Activated gamma-delta T cell treated with anti-CD3 and anti-CD28 coated beads, Interleukin-2, amount 50 U/mL, for 16 hours (primary cell): ENCODE measurements at regions not wholly inside any gene's neighbourhood (a gene's known extent, or its start where the extent isn't known, plus 50 kb on each side); places are given as distances from the start of the nearest gene placed in this dataset.

Source experiments
- DNase-seq: peaks from one replicate; pipeline ENCODE4 v3.0.0-alpha.2; 2020; ENCODE audit warnings: low read depth

- DNase-seq = no peak
Measured at GRCh38 chr3:193780810-193781478, 187.9 kb downstream of the OPA1 start.

GRCh38 chr3:193782276-193782647, 189.3 kb downstream of the OPA1 start:
- no peak for DNase-seq

- DNase-seq = no peak
Measured at GRCh38 chr3:193782747-193783146, 189.7 kb downstream of the OPA1 start.

GRCh38 chr3:193783166-193783896, 190.3 kb downstream of the OPA1 start:
- no peak for DNase-seq

GRCh38 chr3:193784822-193785221, 191.8 kb downstream of the OPA1 start:
- no peak for DNase-seq

- no peak for DNase-seq
Measured at GRCh38 chr3:193787496-193787870, 194.5 kb downstream of the OPA1 start.

GRCh38 chr3:193788189-193788991, 195.4 kb downstream of the OPA1 start:
- DNase-seq = no peak

GRCh38 chr3:193789455-193789854, 196.4 kb downstream of the OPA1 start:
- no peak for DNase-seq

- no peak for DNase-seq
Measured at GRCh38 chr3:193790086-193790990, 197.3 kb downstream of the OPA1 start.

- no peak for DNase-seq
Measured at GRCh38 chr3:193791041-193792032, 198.3 kb downstream of the OPA1 start.

- DNase-seq = no peak
Measured at GRCh38 chr3:193793123-193793522, 200.1 kb downstream of the OPA1 start.

- no peak for DNase-seq
Measured at GRCh38 chr3:193794002-193794881, 201.2 kb downstream of the OPA1 start.

- no peak for DNase-seq
Measured at GRCh38 chr3:193795062-193795690, 202.2 kb downstream of the OPA1 start.

GRCh38 chr3:193796089-193796488, 203.1 kb downstream of the OPA1 start:
- no peak for DNase-seq

GRCh38 chr3:193797566-193797965, 204.6 kb downstream of the OPA1 start:
- no peak for DNase-seq

GRCh38 chr3:193798051-193798450, 205.0 kb downstream of the OPA1 start:
- no peak for DNase-seq

- no peak for DNase-seq
Measured at GRCh38 chr3:193800138-193801043, 207.4 kb downstream of the OPA1 start.

GRCh38 chr3:193801097-193801496, 208.1 kb downstream of the OPA1 start:
- DNase-seq = no peak
